Fibroblast of villous mesenchyme (primary cell): ENCODE measurements at regions not wholly inside any gene's neighbourhood (a gene's known extent, or its start where the extent isn't known, plus 50 kb on each side); places are given as distances from the start of the nearest gene placed in this dataset.

Experiments
- DNase-seq: peaks from one replicate; pipeline ENCODE4 v3.0.0-alpha.2; 2010; ENCODE audit warnings: low read depth
- H3K4me3 ChIP-seq: 2 replicates; pipeline ENCODE4 v1.5.1; 2011; ENCODE audit warnings: low read depth, mild to moderate bottlenecking, low read length
- TF ChIP-seq, protein P1 (sequence below): IDR thresholded peaks from 2 replicates; pipeline ENCODE4 v1.5.1; 2012; ENCODE audit warnings: low read depth, mild to moderate bottlenecking, low read length; ENCODE audit not compliant: insufficient read depth

DNA sequence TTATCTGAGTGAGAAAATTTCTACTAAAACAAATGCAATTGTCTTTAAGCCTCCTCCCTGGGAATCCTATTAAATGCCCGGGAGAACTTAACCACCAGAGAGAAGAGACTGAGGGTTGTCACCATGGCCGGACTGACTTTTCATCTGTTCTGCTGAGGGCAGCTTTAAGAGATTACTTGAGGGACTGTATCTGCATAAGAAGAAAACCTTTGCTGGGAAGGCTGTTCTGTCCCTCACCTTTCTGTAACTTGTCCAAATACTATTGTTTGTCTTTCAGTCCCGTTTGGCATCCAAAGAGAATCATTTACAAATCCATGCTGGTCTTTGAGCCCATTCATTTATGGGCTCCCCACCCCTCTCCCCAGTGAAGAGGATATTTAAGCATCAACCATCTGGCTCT, 306.3 kb upstream of the FLRT2 start:
- no peak overlapping the region for H3K4me3 ChIP-seq
- no peak for DNase-seq
- TF ChIP-seq, protein P1, sequence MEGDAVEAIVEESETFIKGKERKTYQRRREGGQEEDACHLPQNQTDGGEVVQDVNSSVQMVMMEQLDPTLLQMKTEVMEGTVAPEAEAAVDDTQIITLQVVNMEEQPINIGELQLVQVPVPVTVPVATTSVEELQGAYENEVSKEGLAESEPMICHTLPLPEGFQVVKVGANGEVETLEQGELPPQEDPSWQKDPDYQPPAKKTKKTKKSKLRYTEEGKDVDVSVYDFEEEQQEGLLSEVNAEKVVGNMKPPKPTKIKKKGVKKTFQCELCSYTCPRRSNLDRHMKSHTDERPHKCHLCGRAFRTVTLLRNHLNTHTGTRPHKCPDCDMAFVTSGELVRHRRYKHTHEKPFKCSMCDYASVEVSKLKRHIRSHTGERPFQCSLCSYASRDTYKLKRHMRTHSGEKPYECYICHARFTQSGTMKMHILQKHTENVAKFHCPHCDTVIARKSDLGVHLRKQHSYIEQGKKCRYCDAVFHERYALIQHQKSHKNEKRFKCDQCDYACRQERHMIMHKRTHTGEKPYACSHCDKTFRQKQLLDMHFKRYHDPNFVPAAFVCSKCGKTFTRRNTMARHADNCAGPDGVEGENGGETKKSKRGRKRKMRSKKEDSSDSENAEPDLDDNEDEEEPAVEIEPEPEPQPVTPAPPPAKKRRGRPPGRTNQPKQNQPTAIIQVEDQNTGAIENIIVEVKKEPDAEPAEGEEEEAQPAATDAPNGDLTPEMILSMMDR, result no peak

DNA sequence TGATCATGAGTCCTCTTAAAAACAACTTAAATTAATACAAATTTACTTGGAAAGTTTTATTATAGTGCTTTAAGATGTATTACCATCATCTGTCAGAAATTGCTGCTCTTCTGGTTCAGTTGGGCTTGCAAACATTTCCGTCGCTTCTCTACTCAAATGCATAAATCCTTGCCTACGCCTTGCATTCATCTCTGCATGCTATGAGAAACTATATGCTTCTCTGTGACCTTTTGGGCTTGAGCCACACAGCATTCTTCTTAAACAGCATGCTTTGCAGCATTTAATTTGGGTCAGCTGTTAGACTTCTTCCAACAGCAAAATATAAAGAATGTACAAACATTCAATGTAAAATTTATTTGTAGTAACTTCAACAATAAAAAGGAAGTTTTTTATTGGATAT, 305.7 kb upstream of the FLRT2 start:
- TF ChIP-seq, protein P1, result no peak
- no peak for DNase-seq
- no peak overlapping the region for H3K4me3 ChIP-seq

DNA sequence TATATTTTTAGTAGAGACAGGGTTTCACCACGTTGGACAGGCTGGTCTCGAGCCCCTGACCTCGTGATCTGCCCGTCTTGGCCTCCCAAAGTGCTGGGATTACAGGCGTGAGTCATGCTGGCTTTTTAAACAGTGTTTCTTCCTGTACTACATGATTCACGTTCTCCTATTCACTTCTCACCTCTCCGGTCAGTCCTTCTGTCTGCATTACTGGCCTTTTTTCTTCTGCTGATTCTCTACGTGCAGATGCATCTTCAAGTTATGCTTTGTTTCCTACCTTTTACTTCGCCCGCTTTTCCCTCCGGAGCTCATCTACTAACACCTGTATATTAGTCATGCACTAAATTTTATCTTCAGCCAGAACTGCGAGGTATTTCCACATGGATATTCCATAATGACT, 296.2 kb upstream of the FLRT2 start:
- H3K4me3 ChIP-seq, result peak overlapping the region; percentile 8
- TF ChIP-seq, protein P1, result no peak
- peak; percentile 81 for DNase-seq

DNA sequence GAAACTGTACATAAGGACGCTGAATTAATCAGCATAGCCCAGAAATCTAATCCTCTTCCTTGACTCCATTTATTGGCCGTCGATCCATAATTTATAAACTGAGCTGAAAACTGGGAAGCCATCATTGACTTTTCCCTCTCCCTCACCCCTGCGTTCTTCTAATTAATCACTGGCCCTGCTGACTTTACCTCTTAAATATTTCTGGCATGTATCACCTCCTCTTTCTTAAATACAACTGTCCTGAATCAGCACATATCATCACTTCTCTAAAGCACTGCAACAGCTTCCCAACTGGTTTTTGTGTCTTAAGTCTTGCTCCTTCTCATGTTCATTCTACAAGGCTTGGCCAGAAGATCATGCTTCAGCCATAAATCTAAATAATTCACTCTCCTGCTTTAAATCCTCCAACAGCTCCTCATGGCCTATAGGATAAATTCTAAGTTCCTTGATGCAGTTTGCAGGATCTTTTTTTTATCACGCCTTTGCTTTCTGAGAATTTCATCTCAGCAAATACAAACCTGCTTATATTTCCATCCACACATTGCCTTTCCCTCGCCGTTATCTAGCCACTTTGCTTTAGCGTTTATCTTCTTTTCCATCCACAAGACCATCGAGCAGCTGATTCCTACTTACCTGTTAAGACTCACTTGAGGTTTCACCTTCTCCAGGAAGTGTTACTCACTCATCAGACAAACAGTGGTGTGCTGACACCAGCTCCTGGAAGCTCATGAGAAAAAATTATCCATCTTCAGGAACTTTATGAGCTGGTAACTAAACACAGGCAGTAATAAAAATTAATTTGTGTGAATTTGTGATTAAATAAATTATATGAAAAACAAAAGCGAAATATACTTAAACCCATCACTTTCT, 295.6 kb upstream of the FLRT2 start:
- TF ChIP-seq, protein P1, result no peak
- DNase-seq, result peak; percentile 45
- peak overlapping the region; percentile 8 for H3K4me3 ChIP-seq

DNA sequence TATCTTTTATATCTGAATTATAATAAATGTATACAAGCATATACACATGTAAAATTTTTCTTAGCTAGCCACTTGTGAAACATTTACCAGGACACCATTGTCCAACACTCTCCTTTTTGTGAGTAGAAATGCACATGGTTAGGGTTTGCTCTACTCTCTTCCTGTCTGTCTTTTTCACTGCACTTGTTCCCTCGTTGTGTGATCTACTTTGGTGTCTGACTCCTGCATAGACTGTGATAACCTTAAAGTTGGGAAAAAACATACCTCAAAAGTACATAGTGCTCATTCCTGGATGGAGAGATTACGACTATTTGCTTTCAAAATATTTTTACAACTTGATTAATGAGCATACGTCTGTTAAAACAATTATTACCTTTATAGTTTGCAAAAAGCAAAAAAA, 294.1 kb upstream of the FLRT2 start:
- H3K4me3 ChIP-seq, result no peak overlapping the region
- TF ChIP-seq, protein P1, result no peak
- DNase-seq, result no peak

DNA sequence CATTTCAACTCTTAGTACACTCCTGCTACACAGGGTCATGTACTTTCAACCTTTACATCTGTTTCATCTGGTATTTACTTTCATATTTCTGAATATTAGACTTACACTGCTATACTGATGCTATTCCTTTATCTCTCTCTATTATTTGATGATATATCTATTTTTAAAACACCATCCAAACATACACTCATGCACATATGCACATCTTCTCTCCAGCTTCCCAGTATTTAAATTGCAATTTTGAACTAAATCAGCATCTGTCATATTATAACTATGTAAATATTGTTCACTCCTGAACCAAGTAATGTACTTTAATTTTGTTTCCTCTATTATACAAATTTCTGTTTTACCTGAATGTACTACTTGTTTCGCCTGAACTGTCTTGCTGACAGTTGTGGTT, 293.6 kb upstream of the FLRT2 start:
- no peak for DNase-seq
- TF ChIP-seq, protein P1, result no peak
- H3K4me3 ChIP-seq, result no peak overlapping the region

DNA sequence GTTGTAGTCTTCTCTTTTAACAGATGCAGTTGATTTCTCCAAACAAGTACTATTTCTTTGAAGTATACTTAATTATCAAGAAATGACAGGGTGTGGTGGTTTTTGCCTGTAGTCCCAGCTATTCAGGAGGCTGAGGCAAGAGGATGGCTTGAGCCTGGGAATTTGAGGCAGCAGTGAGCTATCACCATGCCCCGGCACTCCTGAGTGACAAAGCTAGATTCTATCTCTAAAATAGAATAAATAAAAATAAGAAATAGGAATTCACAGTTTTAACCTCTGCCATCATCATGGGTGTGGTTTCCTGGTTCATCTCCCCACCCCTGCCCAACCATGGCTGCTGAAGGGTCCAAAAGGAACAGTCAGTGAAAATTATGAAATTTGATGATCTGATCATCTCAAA, 290.2 kb upstream of the FLRT2 start:
- TF ChIP-seq, protein P1, result no peak
- DNase-seq, result no peak
- no peak overlapping the region for H3K4me3 ChIP-seq
